Muscle layer of duodenum (tissue), 2 donors: ENCODE measurements at regions not wholly inside any gene's neighbourhood (a gene's known extent, or its start where the extent isn't known, plus 50 kb on each side); places are given as distances from the start of the nearest gene placed in this dataset.
"Not testable (repeated sequence)": the region's sequence is repeated elsewhere in the genome, so short reads cannot be mapped to it uniquely, and the experiment has no call there.

Experiments
- H3K27ac ChIP-seq: one replicate; pipeline ENCODE4 v1.7.0; 2013; ENCODE audit warnings: mild to moderate bottlenecking, low read length
- H3K27me3 ChIP-seq: one replicate; pipeline ENCODE4 v1.7.0; 2013; ENCODE audit warnings: low read depth, mild to moderate bottlenecking, control low read depth, low read length
- H3K36me3 ChIP-seq, 2 donors: one replicate each; pipeline ENCODE4 v1.7.0; 2013; ENCODE audit warnings: low read length in 2 of 2, control low read depth in 1 of 2, mild to moderate bottlenecking in 1 of 2; ENCODE audit not compliant: insufficient read depth in 2 of 2, control insufficient read depth in 1 of 2
- H3K4me1 ChIP-seq, 2 donors: one replicate each; pipeline ENCODE4 v1.7.0; 2013; ENCODE audit warnings: low read length in 2 of 2, mild to moderate bottlenecking in 2 of 2, control low read depth in 1 of 2, moderate library complexity in 1 of 2; ENCODE audit not compliant: insufficient read depth in 2 of 2, control insufficient read depth in 1 of 2
- H3K4me3 ChIP-seq, 2 donors: one replicate each; pipeline ENCODE4 v1.7.0; 2013; ENCODE audit warnings: low read length in 2 of 2, low read depth in 1 of 2, mild to moderate bottlenecking in 1 of 2
- H3K9me3 ChIP-seq, 2 donors: one replicate each; pipeline ENCODE4 v1.7.0; 2013; ENCODE audit warnings: low read length in 2 of 2, control low read depth in 1 of 2, mild to moderate bottlenecking in 1 of 2; ENCODE audit not compliant: control insufficient read depth in 1 of 2
- donor health status: healthy.

- H3K9me3 ChIP-seq = no peaks in the 10 kb centered on the region
- H3K4me1 ChIP-seq = peaks cover 0 to 4% of the 10 kb centered on the region in 2 donors
- H3K27me3 ChIP-seq = no peaks in the 10 kb centered on the region
- no peak overlapping the region for H3K4me3 ChIP-seq
- H3K36me3 ChIP-seq = no peaks in the 10 kb centered on the region
- H3K27ac ChIP-seq = no peak overlapping the region
Observed at GRCh38 chr1:118390955-118391354, 205.9 kb upstream of the SPAG17 start.

- Histone ChIP-seq H3K36me3 (no peaks in the 10 kb centered on the region), H3K4me3 (no peak overlapping the region), H3K27ac (no peak overlapping the region), H3K9me3 (no peaks in the 10 kb centered on the region), H3K27me3 (no peaks in the 10 kb centered on the region), H3K4me1 (peaks cover 0 to 4% of the 10 kb centered on the region in 2 donors)
Observed at GRCh38 chr1:118388301-118388959, 203.4 kb upstream of the SPAG17 start.

GRCh38 chr1:118381197-118381869, 196.3 kb upstream of the SPAG17 start:
- Histone ChIP-seq H3K36me3 (no peaks in the 10 kb centered on the region), H3K4me1 (no peaks in the 10 kb centered on the region), H3K27ac (no peak overlapping the region), H3K27me3 (no peaks in the 10 kb centered on the region), H3K9me3 (peaks cover 0 to 7% of the 10 kb centered on the region in 2 donors), H3K4me3 (no peak overlapping the region)

GRCh38 chr1:118377183-118377582, 192.2 kb upstream of the SPAG17 start:
- H3K9me3 ChIP-seq = peaks cover 6 to 14% of the 10 kb centered on the region in 2 donors

GRCh38 chr1:118371612-118372011, 186.6 kb upstream of the SPAG17 start:
- H3K27me3 ChIP-seq = no peaks in the 10 kb centered on the region
- no peaks in the 10 kb centered on the region for H3K36me3 ChIP-seq
- H3K27ac ChIP-seq = no peak overlapping the region
- peaks cover 12 to 15% of the 10 kb centered on the region in 2 donors for H3K9me3 ChIP-seq
- no peak overlapping the region for H3K4me3 ChIP-seq
- no peaks in the 10 kb centered on the region for H3K4me1 ChIP-seq

More at GRCh38 chr1:118377183-118377582, 192.2 kb upstream of the SPAG17 start:
- not testable (repeated sequence) for H3K4me3 ChIP-seq, H3K4me1 ChIP-seq, H3K27me3 ChIP-seq, H3K36me3 ChIP-seq, H3K27ac ChIP-seq

GRCh38 chr1:118370861-118371260, 185.8 kb upstream of the SPAG17 start:
- Histone ChIP-seq H3K27ac (no peak overlapping the region), H3K27me3 (no peaks in the 10 kb centered on the region), H3K4me3 (no peak overlapping the region), H3K36me3 (no peaks in the 10 kb centered on the region), H3K4me1 (no peaks in the 10 kb centered on the region), H3K9me3 (peaks cover 12 to 15% of the 10 kb centered on the region in 2 donors)

GRCh38 chr1:118366286-118366685, 181.3 kb upstream of the SPAG17 start:
- Histone ChIP-seq H3K27ac (no peak overlapping the region), H3K9me3 (peaks cover 10 to 33% of the 10 kb centered on the region in 2 donors), H3K4me3 (no peak overlapping the region), H3K36me3 (no peaks in the 10 kb centered on the region), H3K4me1 (no peaks in the 10 kb centered on the region), H3K27me3 (no peaks in the 10 kb centered on the region)

GRCh38 chr1:118364882-118365281, 179.9 kb upstream of the SPAG17 start:
- peaks cover 10 to 25% of the 10 kb centered on the region in 2 donors for H3K9me3 ChIP-seq

GRCh38 chr1:118363396-118363795, 178.4 kb upstream of the SPAG17 start:
- Histone ChIP-seq H3K4me3 (no peak overlapping the region), H3K27ac (no peak overlapping the region), H3K27me3 (no peaks in the 10 kb centered on the region), H3K4me1 (no peaks in the 10 kb centered on the region), H3K36me3 (no peaks in the 10 kb centered on the region), H3K9me3 (peaks cover 10 to 25% of the 10 kb centered on the region in 2 donors)

More at GRCh38 chr1:118364882-118365281, 179.9 kb upstream of the SPAG17 start:
- Histone ChIP-seq H3K36me3 (no peaks in the 10 kb centered on the region), H3K27me3 (no peaks in the 10 kb centered on the region), H3K4me1 (no peaks in the 10 kb centered on the region), H3K4me3 (no peak overlapping the region), H3K27ac (no peak overlapping the region)

GRCh38 chr1:118360817-118361216, 175.8 kb upstream of the SPAG17 start:
- Histone ChIP-seq H3K27ac (no peak overlapping the region), H3K36me3 (no peaks in the 10 kb centered on the region), H3K27me3 (no peaks in the 10 kb centered on the region), H3K9me3 (peaks cover 10 to 28% of the 10 kb centered on the region in 2 donors), H3K4me1 (no peaks in the 10 kb centered on the region), H3K4me3 (no peak overlapping the region)

- Histone ChIP-seq H3K27me3 (no peaks in the 10 kb centered on the region), H3K9me3 (no peaks in the 10 kb centered on the region), H3K36me3 (no peaks in the 10 kb centered on the region), H3K4me3 (no peak overlapping the region), H3K27ac (no peak overlapping the region), H3K4me1 (no peaks in the 10 kb centered on the region)
Observed at GRCh38 chr1:118346936-118347335, 161.9 kb upstream of the SPAG17 start.
